PC-9 (cell line): ENCODE measurements at regions not wholly inside any gene's neighbourhood (a gene's known extent, or its start where the extent isn't known, plus 50 kb on each side); places are given as distances from the start of the nearest gene placed in this dataset.

Source experiments
- CTCF ChIP-seq: fragments of 200-600 bp; sonication (generic); conservative IDR thresholded peaks from 2 replicates; pipeline ENCODE4 v1.6.1; 2017; ENCODE audit warnings: mixed run types, antibody characterized with exemption, mild to moderate bottlenecking, moderate library complexity
- EZH2 ChIP-seq: fragments of 200-600 bp; sonication (generic); IDR thresholded peaks from 2 replicates; pipeline ENCODE4 v1.8.0; 2017; ENCODE audit warnings: antibody characterized with exemption, low read depth

DNA sequence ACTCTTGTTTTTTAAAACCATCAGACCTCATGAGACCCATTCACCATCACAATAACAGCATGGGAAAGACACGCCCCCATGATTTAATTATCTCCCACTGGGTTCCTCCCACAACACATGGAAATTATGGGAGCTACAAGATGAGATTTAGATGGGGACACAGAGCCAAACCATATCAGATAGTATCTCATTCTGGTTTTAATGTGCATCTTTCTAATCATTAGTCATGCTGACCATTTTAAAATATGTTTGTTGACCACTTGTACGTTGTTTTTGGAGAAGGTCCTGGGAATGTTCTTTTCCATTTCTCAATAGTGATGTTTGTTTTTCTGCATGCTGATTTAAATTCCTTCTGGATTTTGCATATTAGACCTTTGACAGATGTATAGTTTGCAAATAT, 119.0 kb downstream of the RTL3 start:
- TF ChIP-seq CTCF (no peak), EZH2 (no peak)
